CD1c-positive myeloid dendritic cell (primary cell): ENCODE measurements at regions not wholly inside any gene's neighbourhood (a gene's known extent, or its start where the extent isn't known, plus 50 kb on each side); places are given as distances from the start of the nearest gene placed in this dataset.
"Not testable (repeated sequence)": the region's sequence is repeated elsewhere in the genome, so short reads cannot be mapped to it uniquely, and the experiment has no call there.

Experiments
- DNase-seq: peaks from one replicate; pipeline ENCODE4 v3.0.0-alpha.2; 2016; ENCODE audit errors: extremely low spot score

DNA sequence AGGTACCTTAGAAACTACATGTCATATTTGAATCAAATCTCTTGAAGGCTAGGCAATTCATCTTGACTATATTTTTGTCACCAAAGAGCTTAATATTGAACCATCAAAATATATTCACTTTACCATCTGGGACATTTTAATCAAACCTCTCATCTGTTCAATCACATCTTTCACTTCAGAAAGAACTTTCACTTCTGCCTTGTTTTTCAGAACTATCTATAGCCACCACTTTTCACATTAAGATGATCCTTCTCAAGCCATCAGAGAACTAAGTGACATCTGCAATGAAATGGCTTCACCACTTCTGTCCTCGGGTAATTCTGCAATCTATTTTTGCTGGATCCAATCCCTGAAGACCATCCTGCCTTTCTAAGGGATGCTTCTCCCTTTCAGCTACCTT is 57.8 kb downstream of the OR2B2 start:
- DNase-seq, result no peak

GRCh38 chr6:27851440-27851839 is 60.8 kb downstream of the OR2B2 start:
- DNase-seq, result no peak

DNA sequence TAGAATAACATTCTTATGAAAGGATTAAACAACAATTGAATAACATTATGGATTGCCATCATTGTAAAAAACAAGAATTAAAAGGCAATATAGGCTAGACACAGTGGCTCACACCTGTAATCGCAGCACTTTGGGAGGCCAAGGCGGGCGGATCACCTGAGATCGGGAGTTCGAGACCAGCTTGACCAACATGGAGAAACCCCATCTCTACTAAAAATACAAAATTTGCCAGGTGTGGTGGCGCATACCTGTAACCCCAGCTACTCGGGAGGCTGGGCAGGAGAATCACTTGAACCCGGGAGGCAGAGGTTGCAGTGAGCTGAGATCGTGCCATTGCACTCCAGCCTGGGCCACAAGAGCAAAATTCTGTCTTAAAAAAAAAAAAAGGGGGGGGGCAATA is 63.2 kb downstream of the OR2B2 start:
- DNase-seq, result not testable (repeated sequence)

DNA sequence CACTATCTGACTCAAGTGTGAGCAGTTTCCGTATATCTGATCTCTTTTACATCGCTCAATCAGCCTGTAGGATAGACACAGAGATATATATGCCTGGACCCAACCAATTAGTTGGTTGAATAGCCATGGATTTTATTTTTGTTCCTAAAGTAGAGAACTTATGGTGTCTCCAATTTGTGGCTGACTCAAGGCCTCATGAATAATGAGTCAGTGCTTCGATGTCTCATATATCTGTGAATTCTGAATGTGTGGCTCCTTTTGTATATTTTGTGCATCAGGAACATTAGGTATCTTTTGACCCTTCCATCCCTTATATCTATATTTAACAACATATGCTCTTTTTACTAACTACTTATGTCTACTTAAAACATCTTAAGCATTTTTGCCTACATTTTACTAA is 64.5 kb downstream of the OR2B2 start:
- DNase-seq, result no peak

GRCh38 chr6:27840572-27840971 is 71.6 kb downstream of the OR2B2 start:
- no peak for DNase-seq

- DNase-seq, result no peak
These were observed 72.3 kb downstream of the OR2B2 start for GRCh38 chr6:27839626-27840475.

DNA sequence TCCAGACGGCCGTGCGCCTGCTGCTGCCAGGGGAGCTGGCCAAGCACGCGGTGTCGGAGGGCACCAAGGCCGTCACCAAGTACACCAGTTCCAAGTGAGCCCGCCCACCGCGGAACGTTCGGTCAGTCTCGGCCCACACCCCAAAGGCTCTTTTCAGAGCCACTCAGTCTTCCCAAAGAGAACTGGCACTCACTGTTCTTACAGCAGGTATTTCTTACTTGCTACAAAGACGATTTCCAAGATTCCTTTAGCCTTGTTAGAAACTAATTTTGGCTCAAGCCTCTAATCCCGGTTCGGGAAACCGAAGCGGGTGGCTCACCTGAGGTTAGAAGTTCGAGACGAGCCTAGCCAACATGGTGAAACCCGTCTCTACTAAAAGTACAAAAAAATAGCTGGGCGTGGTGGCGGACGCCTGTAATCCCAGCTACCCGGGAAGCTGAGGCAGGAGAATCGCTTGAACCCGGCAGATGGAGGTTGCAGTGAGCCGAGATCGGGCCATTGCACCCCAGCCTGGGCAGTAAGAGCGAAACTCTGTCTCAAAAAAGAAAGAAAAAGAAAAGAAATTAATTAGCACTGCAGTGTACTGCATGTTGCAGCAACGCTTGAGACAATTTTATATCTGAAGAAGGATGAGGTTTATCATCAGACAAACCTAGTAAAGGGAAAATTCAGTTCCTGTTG is 73.1 kb downstream of the OR2B2 start:
- peak; percentile 54 for DNase-seq

DNA sequence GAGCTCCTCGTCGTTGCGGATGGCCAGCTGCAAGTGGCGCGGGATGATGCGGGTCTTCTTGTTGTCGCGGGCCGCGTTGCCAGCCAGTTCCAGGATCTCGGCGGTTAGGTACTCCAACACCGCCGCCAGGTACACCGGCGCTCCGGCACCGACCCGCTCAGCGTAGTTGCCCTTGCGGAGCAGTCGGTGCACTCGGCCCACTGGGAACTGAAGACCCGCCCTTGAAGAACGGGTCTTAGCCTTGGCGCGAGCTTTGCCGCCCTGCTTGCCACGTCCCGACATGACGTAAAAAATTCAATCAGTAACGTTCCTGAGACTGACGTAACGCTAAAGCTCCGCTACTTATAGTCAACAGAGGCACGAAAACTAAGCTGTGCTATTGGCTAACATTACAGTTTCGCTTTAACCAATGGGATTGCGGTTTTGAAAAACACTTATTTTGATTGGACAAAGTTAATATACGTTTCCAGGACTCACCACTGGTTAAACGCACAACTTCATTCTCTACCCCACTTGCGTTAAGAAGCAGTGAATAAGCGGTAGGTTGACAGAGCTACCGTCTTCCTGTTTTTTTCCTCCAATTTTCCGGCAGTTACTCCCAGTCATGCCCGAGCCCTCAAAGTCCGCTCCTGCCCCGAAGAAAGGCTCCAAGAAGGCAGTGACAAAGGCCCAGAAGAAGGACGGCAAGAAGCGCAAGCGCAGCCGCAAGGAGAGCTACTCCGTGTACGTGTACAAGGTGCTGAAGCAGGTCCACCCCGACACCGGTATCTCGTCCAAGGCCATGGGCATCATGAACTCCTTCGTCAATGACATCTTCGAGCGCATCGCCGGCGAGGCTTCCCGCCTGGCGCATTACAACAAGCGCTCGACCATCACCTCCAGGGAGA is 73.9 kb downstream of the OR2B2 start:
- DNase-seq, result peak; percentile 99

GRCh38 chr6:27837625-27838057 is 74.6 kb downstream of the OR2B2 start:
- peak; percentile 40 for DNase-seq

DNA sequence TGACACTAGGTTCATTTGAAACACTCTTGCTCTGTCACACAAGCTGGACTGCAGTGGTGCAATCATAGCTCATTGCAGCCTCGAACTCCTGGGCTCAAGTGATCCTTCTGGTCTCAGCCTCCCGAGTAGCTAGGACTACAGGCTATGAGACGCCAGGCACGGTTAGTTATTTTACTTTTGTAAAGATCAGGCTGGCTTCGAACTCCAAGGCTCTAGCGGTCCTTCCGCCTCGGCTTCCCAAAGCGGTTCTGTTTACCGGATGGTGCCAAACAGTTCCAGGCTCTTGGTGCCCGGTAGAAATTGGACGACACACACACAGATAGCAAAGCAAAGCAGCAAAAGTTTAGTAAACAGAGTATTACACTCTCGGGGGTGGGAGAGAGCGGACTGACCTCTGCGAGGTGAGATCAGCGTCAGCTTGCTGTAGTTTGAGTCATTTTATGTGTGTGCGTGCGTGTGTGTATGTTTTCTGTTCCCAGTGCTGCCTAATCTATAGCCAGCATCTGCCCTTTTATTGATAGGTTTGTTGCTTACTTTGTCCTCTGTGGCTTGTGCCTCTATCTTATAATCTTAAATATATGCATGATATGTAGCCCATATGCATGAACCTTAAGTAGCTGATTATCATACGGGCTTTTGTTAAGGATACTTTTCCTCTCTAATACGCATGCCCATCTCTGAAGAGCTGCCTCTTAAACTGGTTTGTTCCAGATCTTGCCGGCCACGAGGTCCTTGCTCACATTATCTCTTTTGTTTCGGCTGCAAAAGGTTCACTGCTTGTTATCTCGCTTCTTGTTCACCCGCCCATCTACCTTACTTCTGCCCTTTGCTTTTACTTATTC is 75.2 kb downstream of the OR2B2 start:
- peak; percentile 71 for DNase-seq

- no peak for DNase-seq
These were observed 75.9 kb downstream of the OR2B2 start for GRCh38 chr6:27836141-27836782.

DNA sequence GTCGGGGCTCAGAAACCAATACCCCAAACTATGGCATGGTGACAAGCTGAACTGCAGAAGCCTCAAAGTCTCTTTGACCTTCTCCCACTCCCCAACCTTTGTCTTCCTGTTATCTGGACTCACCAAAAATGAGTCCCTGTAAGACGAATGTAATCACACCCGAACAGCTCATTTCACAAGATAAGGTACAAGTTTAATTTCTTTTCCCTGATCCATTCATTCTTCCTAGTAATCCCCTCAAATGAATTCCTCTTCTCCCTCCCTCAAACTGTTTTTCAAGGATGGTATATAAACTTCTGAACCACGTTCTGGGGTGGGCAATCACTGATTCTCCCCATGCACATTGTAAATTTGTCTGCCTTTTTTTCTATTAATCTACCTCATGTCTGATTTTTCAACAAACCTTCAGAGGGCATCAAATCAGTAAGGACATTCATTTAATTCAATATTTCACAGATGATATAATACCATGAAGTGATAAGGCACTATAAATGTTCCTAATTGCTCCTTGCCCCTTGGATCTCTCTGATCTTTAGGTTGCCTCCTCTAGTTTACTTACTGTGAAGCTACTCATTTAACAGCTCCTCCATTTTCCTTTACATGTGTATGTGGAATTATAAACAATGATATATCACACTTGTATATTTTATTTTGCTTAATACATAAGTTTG is 77.2 kb downstream of the OR2B2 start:
- DNase-seq, result no peak

- DNase-seq, result no peak
These were observed 77.8 kb downstream of the OR2B2 start for GRCh38 chr6:27834384-27834783.

DNA sequence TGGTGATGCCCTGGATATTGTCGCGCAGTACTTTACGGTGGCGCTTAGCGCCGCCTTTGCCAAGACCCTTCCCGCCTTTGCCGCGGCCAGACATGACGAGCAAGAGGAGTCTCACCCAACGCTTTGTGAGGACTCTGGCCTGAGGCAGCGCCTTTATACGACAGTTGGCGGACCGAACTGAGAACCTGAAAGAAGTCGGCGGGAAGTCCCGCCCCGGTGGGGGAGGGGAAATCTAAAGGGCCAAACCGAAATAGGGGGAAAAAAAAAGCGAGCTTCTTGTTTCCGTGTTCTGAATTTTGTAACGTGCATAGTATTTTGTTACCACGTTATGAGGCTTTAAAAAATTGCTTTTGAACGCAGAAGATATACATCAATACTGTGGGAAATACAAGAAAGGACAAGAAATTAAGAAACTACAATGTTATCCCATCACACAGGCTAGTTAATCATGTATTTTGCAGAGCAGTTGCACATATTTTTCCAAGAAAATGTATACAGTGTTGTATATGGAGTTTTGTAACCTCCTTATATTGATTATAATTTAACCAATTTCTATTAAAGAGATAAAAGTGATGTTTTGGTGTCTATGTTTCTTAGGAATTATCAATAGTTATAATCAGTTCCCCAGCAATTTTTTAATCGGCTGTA is 80.6 kb downstream of the OR2B2 start:
- peak; percentile 47 for DNase-seq

DNA sequence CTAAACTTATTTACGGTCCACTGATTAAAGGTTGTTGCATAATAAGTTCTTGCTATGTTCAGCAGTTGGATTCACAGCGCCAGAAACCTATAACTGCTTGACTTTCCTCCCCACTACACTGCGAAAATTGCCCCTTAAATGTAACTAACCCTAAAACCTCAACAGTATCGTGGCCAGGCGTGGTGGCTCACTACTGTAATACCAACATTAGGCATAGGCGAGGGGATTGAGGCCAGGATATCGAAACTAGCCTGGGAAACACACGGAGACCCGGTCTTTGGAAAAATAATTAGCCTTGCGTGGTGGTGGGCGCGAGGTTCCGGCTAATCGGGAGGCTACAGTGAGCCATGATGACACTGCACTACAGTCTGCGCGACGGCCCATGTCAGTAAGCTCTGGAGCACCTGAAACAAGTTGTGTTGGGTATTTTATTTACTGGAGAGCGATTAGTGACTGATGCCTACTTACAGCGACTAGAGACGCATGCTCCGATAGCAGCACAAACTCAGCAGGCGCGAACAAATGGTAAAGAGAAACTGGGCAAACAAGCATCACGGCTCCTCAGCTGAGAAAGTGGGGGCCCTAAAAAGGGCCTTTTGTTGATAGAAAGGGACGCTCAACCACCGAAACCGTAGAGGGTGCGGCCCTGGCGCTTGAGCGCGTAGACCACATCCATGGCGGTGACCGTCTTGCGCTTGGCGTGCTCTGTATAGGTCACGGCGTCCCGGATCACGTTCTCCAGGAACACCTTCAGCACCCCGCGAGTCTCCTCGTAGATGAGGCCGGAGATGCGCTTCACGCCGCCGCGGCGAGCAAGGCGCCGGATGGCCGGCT is 81.4 kb downstream of the OR2B2 start:
- DNase-seq, result peak; percentile 40

DNA sequence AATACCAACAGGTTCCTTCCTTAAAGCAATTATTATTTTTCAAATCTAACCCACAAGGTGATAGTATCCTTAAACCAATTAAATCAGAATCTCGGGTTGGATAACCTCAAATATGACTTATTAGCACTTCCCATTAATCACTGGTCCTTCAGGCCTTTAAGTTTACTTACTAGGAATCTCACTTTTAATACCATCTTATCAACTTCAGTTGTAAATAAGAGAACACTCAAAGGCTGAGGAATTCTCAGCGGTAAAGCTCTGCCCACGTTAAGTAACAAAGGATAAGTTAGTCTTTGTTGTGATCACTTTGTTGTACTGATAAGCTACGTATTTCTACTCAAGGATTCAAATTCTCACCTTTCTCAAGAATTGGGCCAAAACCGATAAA is 82.0 kb downstream of the OR2B2 start:
- no peak for DNase-seq

- no peak for DNase-seq
These were observed 82.6 kb downstream of the OR2B2 start for GRCh38 chr6:27829453-27830211.

DNA sequence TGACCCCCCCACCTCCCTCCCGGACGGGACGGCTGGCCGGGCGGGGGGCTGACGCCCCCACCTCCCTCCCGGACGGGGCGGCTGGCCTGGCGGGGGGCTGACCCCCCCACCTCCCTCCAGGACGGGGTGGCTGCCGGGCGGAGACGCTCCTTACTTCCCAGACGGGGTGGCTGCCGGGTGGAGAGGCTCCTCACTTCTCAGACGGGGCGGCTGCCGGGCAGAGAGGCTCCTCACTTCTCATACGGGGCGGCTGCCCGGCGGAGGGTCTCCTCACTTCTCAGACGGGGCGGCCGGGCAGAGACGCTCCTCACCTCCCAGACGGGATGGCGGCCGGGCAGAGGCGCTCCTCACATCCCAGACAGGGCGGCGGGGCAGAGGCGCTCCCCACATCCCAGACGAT is 84.7 kb downstream of the OR2B2 start:
- not testable (repeated sequence) for DNase-seq
